GM20000 (cell line): ENCODE measurements at regions not wholly inside any gene's neighbourhood (a gene's known extent, or its start where the extent isn't known, plus 50 kb on each side); places are given as distances from the start of the nearest gene placed in this dataset.

Source experiments
- DNase-seq: peaks from one replicate; pipeline ENCODE4 v3.0.0; 2012; ENCODE audit warnings: low spot score
- CTCF ChIP-seq: IDR thresholded peaks from 2 replicates; pipeline ENCODE4 v1.5.1; 2012; ENCODE audit warnings: mild to moderate bottlenecking, control low read depth; ENCODE audit errors: extremely low read depth, missing control alignments

GRCh38 chr3:187521546-187521945 is 148.6 kb downstream of the SST start:
- DNase-seq: no peak
- no peak for TF ChIP-seq CTCF

GRCh38 chr3:187520027-187520945 is 149.9 kb downstream of the SST start:
- DNase-seq: no peak
- no peak for TF ChIP-seq CTCF

GRCh38 chr3:187519428-187519890 is 150.7 kb downstream of the SST start:
- TF ChIP-seq CTCF: no peak
- no peak for DNase-seq

- no peak for DNase-seq
- no peak for TF ChIP-seq CTCF
Measured at GRCh38 chr3:187518616-187519015, 150.4 kb downstream of the RTP4 start.

- TF ChIP-seq CTCF: no peak
- no peak for DNase-seq
Measured at GRCh38 chr3:187518207-187518606, 150.0 kb downstream of the RTP4 start.

- DNase-seq: no peak
- TF ChIP-seq CTCF: no peak
Measured at GRCh38 chr3:187516446-187517185, 148.4 kb downstream of the RTP4 start.

GRCh38 chr3:187507905-187508304 is 139.7 kb downstream of the RTP4 start:
- no peak for DNase-seq
- TF ChIP-seq CTCF: no peak
